Middle frontal gyrus (tissue), 1 donor: ENCODE measurements at regions not wholly inside any gene's neighbourhood (a gene's known extent, or its start where the extent isn't known, plus 50 kb on each side); places are given as distances from the start of the nearest gene placed in this dataset.

Experiments used
- DNase-seq: peaks from one replicate; pipeline ENCODE4 v3.0.0-alpha.2; 2015; ENCODE audit warnings: low spot score; ENCODE audit errors: extremely low spot score

- no peak for DNase-seq
These were observed 293.3 kb upstream of the SYT4 start for GRCh38 chr18:43570593-43570992.

- DNase-seq, result peak; percentile 55
These were observed 293.9 kb upstream of the SYT4 start for GRCh38 chr18:43571078-43571689.

GRCh38 chr18:43572163-43572562, 294.9 kb upstream of the SYT4 start:
- DNase-seq, result no peak

- DNase-seq, result no peak
These were observed 297.7 kb upstream of the SYT4 start for GRCh38 chr18:43574974-43575373.

- no peak for DNase-seq
These were observed 300.9 kb upstream of the SYT4 start for GRCh38 chr18:43578211-43578610.

GRCh38 chr18:43578706-43579105, 301.4 kb upstream of the SYT4 start:
- no peak for DNase-seq

GRCh38 chr18:43581936-43582519, 304.7 kb upstream of the SYT4 start:
- no peak for DNase-seq

GRCh38 chr18:43587538-43588153, 310.4 kb upstream of the SYT4 start:
- DNase-seq, result peak; percentile 30

GRCh38 chr18:43588838-43589237, 311.5 kb upstream of the SYT4 start:
- no peak for DNase-seq

GRCh38 chr18:43589611-43590151, 312.4 kb upstream of the SYT4 start:
- DNase-seq, result no peak

- DNase-seq, result no peak
These were observed 313.1 kb upstream of the SYT4 start for GRCh38 chr18:43590182-43590903.

GRCh38 chr18:43592269-43592668, 315.0 kb upstream of the SYT4 start:
- no peak for DNase-seq

- DNase-seq, result no peak
These were observed 318.9 kb upstream of the SYT4 start for GRCh38 chr18:43596105-43596712.

- no peak for DNase-seq
These were observed 324.1 kb upstream of the SYT4 start for GRCh38 chr18:43601432-43601831.

- DNase-seq, result no peak
These were observed 327.9 kb upstream of the SYT4 start for GRCh38 chr18:43605224-43605623.

- DNase-seq, result no peak
These were observed 329.5 kb upstream of the SYT4 start for GRCh38 chr18:43606795-43607194.

GRCh38 chr18:43620936-43621335, 343.6 kb upstream of the SYT4 start:
- DNase-seq, result no peak

- DNase-seq, result no peak
These were observed 344.7 kb upstream of the SYT4 start for GRCh38 chr18:43622024-43622423.

- no peak for DNase-seq
These were observed 348.3 kb upstream of the SYT4 start for GRCh38 chr18:43625582-43625981.

- DNase-seq, result no peak
These were observed 350.7 kb upstream of the SYT4 start for GRCh38 chr18:43627848-43628530.

- DNase-seq, result no peak
These were observed 357.7 kb upstream of the SYT4 start for GRCh38 chr18:43634994-43635393.
